H1 (cell line): ENCODE measurements at regions not wholly inside any gene's neighbourhood (a gene's known extent, or its start where the extent isn't known, plus 50 kb on each side); places are given as distances from the start of the nearest gene placed in this dataset.

Experiments
- EZH2 ChIP-seq: fragments of 200-600 bp; sonication (generic); IDR thresholded peaks from 2 replicates; pipeline ENCODE4 v1.7.1; 2012; ENCODE audit warnings: low read depth, mild to moderate bottlenecking, moderate library complexity, low read length, inconsistent platforms; ENCODE audit not compliant: severe bottlenecking
- SRF ChIP-seq: IDR thresholded peaks from 2 replicates; pipeline ENCODE4 v1.6.1; 2011; ENCODE audit warnings: mild to moderate bottlenecking, low read depth, low read length, moderate library complexity
- TF ChIP-seq, protein P1 (sequence below), 3 experiments: IDR thresholded peaks; 1 replicate in 2 of 3; 2 replicates in 1 of 3; pipeline versions ENCODE4 v1.5.1 to v1.6.1; 2011; ENCODE audit warnings: low read length in 3 of 3, mild to moderate bottlenecking in 3 of 3, inconsistent platforms in 2 of 3, low read depth in 1 of 3, moderate library complexity in 1 of 3; ENCODE audit not compliant: insufficient read depth in 1 of 3; ENCODE audit errors: control extremely low read depth in 1 of 3

DNA sequence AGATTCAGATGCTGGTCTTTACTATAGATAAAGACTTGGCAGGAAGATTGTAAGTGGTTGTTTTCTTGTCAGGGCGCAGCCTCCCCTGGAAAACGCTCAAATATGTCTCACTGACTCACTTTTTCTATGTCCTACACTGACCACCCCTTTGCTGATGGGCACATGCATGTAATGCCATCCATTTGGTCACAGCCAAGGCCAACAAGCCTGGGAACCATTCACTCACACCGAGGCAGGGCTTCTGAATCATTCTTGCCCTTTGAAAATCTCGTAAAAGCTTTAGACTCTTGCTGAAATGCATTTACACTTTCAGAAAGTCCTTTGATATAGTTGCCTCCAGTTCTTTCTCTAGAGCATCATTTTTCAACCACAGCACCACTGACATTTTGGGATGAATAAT is 249.4 kb downstream of the ACTL7B start:
- TF ChIP-seq, protein P1, sequence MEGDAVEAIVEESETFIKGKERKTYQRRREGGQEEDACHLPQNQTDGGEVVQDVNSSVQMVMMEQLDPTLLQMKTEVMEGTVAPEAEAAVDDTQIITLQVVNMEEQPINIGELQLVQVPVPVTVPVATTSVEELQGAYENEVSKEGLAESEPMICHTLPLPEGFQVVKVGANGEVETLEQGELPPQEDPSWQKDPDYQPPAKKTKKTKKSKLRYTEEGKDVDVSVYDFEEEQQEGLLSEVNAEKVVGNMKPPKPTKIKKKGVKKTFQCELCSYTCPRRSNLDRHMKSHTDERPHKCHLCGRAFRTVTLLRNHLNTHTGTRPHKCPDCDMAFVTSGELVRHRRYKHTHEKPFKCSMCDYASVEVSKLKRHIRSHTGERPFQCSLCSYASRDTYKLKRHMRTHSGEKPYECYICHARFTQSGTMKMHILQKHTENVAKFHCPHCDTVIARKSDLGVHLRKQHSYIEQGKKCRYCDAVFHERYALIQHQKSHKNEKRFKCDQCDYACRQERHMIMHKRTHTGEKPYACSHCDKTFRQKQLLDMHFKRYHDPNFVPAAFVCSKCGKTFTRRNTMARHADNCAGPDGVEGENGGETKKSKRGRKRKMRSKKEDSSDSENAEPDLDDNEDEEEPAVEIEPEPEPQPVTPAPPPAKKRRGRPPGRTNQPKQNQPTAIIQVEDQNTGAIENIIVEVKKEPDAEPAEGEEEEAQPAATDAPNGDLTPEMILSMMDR (IDR thresholded peaks at IDR 0.05; ENCODE audit: control extremely low read depth in 1 of 3, insufficient read depth in 1 of 3, low read depth in 1 of 3, low read length in 3 of 3) = no peak
- no peak for TF ChIP-seq SRF
- no peak for TF ChIP-seq EZH2
